Epithelial cell of proximal tubule (primary cell): ENCODE measurements at regions not wholly inside any gene's neighbourhood (a gene's known extent, or its start where the extent isn't known, plus 50 kb on each side); places are given as distances from the start of the nearest gene placed in this dataset.

Experiments
- DNase-seq: peaks from one replicate; pipeline ENCODE4 v3.0.0-alpha.2; 2011; ENCODE audit warnings: low read depth
- H3K4me3 ChIP-seq: 2 replicates; pipeline ENCODE4 v1.5.1; 2011; ENCODE audit warnings: low read depth, mild to moderate bottlenecking, low read length
- CTCF ChIP-seq: conservative IDR thresholded peaks from 2 replicates; pipeline ENCODE4 v1.5.1; 2012; ENCODE audit warnings: low read depth, mild to moderate bottlenecking, low read length

- H3K4me3 ChIP-seq: no peak overlapping the region
- no peak for DNase-seq
- no peak for TF ChIP-seq CTCF
These were observed 462.8 kb downstream of the KCNJ3 start for GRCh38 chr2:155161314-155161713.

- no peak overlapping the region for H3K4me3 ChIP-seq
- no peak for DNase-seq
- TF ChIP-seq CTCF: no peak
These were observed 459.2 kb downstream of the KCNJ3 start for GRCh38 chr2:155157711-155158110.

GRCh38 chr2:155157065-155157464, 458.6 kb downstream of the KCNJ3 start:
- H3K4me3 ChIP-seq: no peak overlapping the region
- no peak for TF ChIP-seq CTCF
- no peak for DNase-seq

GRCh38 chr2:155151945-155152344, 453.4 kb downstream of the KCNJ3 start:
- DNase-seq: no peak
- TF ChIP-seq CTCF: no peak
- H3K4me3 ChIP-seq: no peak overlapping the region

GRCh38 chr2:155151472-155151871, 453.0 kb downstream of the KCNJ3 start:
- no peak for TF ChIP-seq CTCF
- no peak overlapping the region for H3K4me3 ChIP-seq
- DNase-seq: no peak

- no peak for TF ChIP-seq CTCF
- no peak overlapping the region for H3K4me3 ChIP-seq
- DNase-seq: no peak
These were observed 447.3 kb downstream of the KCNJ3 start for GRCh38 chr2:155145758-155146229.

GRCh38 chr2:155141418-155141817, 442.9 kb downstream of the KCNJ3 start:
- TF ChIP-seq CTCF: no peak
- no peak for DNase-seq
- H3K4me3 ChIP-seq: no peak overlapping the region
